K562 (cell line): ENCODE measurements at regions not wholly inside any gene's neighbourhood (a gene's known extent, or its start where the extent isn't known, plus 50 kb on each side); places are given as distances from the start of the nearest gene placed in this dataset.

Experiments used
- ATAC-seq: fragments of 200-7000 bp; cut with Tn5 transposase; 3 replicates; pipeline ENCODE4 v1.9.1; 2020; ENCODE audit warnings: moderate library complexity
- BruUV-seq: library from RNA; stranded (reverse); fragments of 400-500 nt; replicated peaks from 2 replicates; lab custom pipeline; 2021; lab: Mats Ljungman, UMichigan
- CTCF ChIA-PET: fragments of 300-600 bp; formaldehyde crosslinking; extraction: SDS; loops from one replicate; lab custom pipeline; 2021; ENCODE audit warnings: low intra/inter-chr PET ratio; lab: Yijun Ruan, JAX
- POLR2A ChIA-PET: fragments of 300-600, 350-650 bp; sonication (Branson Sonifier 250); formaldehyde crosslinking; extraction: SDS; loops from one replicate; lab custom pipeline; 2021; ENCODE audit warnings: antibody characterized with exemption, inconsistent platforms; lab: Yijun Ruan, JAX
- DNase-seq, 4 experiments: peaks; one replicate each; pipeline versions ENCODE4 v3.0.0 to v3.0.0-alpha.2; 2011 to 2018; ENCODE audit warnings: low spot score in 3 of 4, mixed read lengths in 3 of 4; ENCODE audit errors: extremely low read depth in 1 of 4
- FAIRE-seq: peaks from 2 replicates; lab custom pipeline; 2011; peaks lifted over from hg19 to GRCh38; lab: Jason Lieb, UNC
- H2AFZ ChIP-seq: 2 replicates; pipeline ENCODE4 v1.6.0; 2011; ENCODE audit warnings: low read depth, low read length, control low read depth, inconsistent platforms
- H3K27ac ChIP-seq: fragments of 200-600 bp; 3 replicates; pipeline ENCODE4 v1.8.0; 2011; ENCODE audit warnings: low read depth, mild to moderate bottlenecking, control low read depth, inconsistent platforms, low read length, moderate library complexity, mixed read lengths; ENCODE audit errors: extremely low read depth
- H3K27me3 ChIP-seq, 2 experiments: fragments of 300-600 bp in 1 of 2; 2 replicates in 1 of 2; 3 replicates in 1 of 2; pipeline versions ENCODE4 v1.6.0 to v1.8.0; 2011; ENCODE audit warnings: inconsistent platforms in 2 of 2, low read length in 2 of 2, mild to moderate bottlenecking in 1 of 2, mixed read lengths in 1 of 2, moderate library complexity in 1 of 2; ENCODE audit not compliant: control insufficient read depth in 2 of 2, insufficient read depth in 2 of 2
- H3K36me3 ChIP-seq: fragments of 300-600 bp; 3 replicates; pipeline ENCODE4 v1.8.0; 2011; ENCODE audit warnings: mild to moderate bottlenecking, low read length, inconsistent platforms; ENCODE audit not compliant: control insufficient read depth, insufficient read depth
- H3K4me1 ChIP-seq, 2 experiments: fragments of 200-600 bp in 1 of 2; replicated peaks in 1 of 2; 2 replicates in 1 of 2; 3 replicates in 1 of 2; pipeline versions ENCODE4 v1.5.1 to v1.8.0; 2011; ENCODE audit warnings: inconsistent platforms in 2 of 2, low read length in 2 of 2, mild to moderate bottlenecking in 1 of 2, mixed read lengths in 1 of 2, moderate library complexity in 1 of 2; ENCODE audit not compliant: control insufficient read depth in 2 of 2, insufficient read depth in 2 of 2
- H3K4me2 ChIP-seq: 2 replicates; pipeline ENCODE4 v1.6.1; 2011; ENCODE audit warnings: low read length, control low read depth, inconsistent platforms, mixed read lengths; ENCODE audit not compliant: insufficient read depth
- H3K4me3 ChIP-seq: fragments of 200-600 bp; sonication (generic), shearing (Covaris generic); 2 replicates; pipeline ENCODE4 v1.5.1; 2016; ENCODE audit warnings: control low read depth, inconsistent platforms
- H3K79me2 ChIP-seq: fragments of 200-600 bp; 3 replicates; pipeline ENCODE4 v1.8.0; 2011; ENCODE audit warnings: low read length, inconsistent platforms; ENCODE audit not compliant: control insufficient read depth, insufficient read depth
- H3K9ac ChIP-seq, 2 experiments: 2 replicates each; pipeline versions ENCODE4 v1.6.0 to v1.6.1; 2011; ENCODE audit warnings: low read depth in 2 of 2, low read length in 2 of 2, control low read depth in 1 of 2, inconsistent platforms in 1 of 2, mild to moderate bottlenecking in 1 of 2, mixed read lengths in 1 of 2; ENCODE audit not compliant: insufficient read depth in 1 of 2
- H3K9me1 ChIP-seq: one replicate; pipeline ENCODE4 v1.6.0; 2011; ENCODE audit warnings: inconsistent platforms, mild to moderate bottlenecking, low read length, moderate library complexity; ENCODE audit not compliant: control insufficient read depth, insufficient read depth
- H3K9me3 ChIP-seq: replicated peaks from 2 replicates; pipeline ENCODE4 v1.5.1; 2011; ENCODE audit warnings: low read depth, low read length, inconsistent platforms; ENCODE audit not compliant: control insufficient read depth, insufficient read depth
- H4K20me1 ChIP-seq: replicated peaks from 2 replicates; pipeline ENCODE4 v1.6.1; 2011; ENCODE audit warnings: low read length, inconsistent platforms, mixed read lengths; ENCODE audit not compliant: control insufficient read depth, insufficient read depth
- MYC ChIP-seq, 2 experiments: fragments of 250-450 bp in 1 of 2; sonication (Bioruptor Pico) in 1 of 2; IDR thresholded peaks; 2 replicates each; pipeline versions ENCODE4 v1.5.1 to v1.6.1; 2012 to 2021; ENCODE audit warnings: low read depth in 2 of 2, borderline replicate concordance in 1 of 2, improper control_type of control experiment in 1 of 2, low read length in 1 of 2, mild to moderate bottlenecking in 1 of 2, moderate library complexity in 1 of 2
- RBM17 ChIP-seq: fragments of 200-400 bp; formaldehyde crosslinking; IDR thresholded peaks from 2 replicates; pipeline ENCODE4 v1.6.1; 2017; ENCODE audit warnings: low read depth, mild to moderate bottlenecking, low read length, borderline replicate concordance
- TARDBP ChIP-seq: fragments of 450-650 bp; IDR thresholded peaks from 2 replicates; pipeline ENCODE4 v1.6.1; 2016
- ZEB2 ChIP-seq: fragments of 450-650 bp; IDR thresholded peaks from 2 replicates; pipeline ENCODE4 v1.6.1; 2016
- ZNF3 ChIP-seq: fragments of 250-450 bp; sonication (Bioruptor Pico); IDR thresholded peaks from 2 replicates; pipeline ENCODE4 v1.5.0; 2021; ENCODE audit warnings: mild to moderate bottlenecking, moderate library complexity
- WGBS: fragments of 100-300 bp; shearing (Covaris generic); methylation state at CpG from one replicate; pipeline ENCODE4 v1.1.6; 2016; ENCODE audit warnings: low coverage, mixed read lengths; ENCODE audit not compliant: insufficient coverage; ENCODE audit errors: missing lambda C conversion rate; 5-methylcytosine and 5-hydroxymethylcytosine counted together
- in situ Hi-C: fragments of 300-500 bp; cut with MboI; formaldehyde crosslinking; loops from 4 replicates; pipeline ENCODE4 v1.15.0; 2018; ENCODE audit warnings: inconsistent platforms, mixed read lengths
- intact Hi-C: fragments of 100-400 bp; cut with micrococcal nuclease; formaldehyde crosslinking; loops from 2 replicates; pipeline ENCODE4 v1.14.2; 2022
- TF ChIP-seq, protein P1 (sequence below), 2 experiments: fragments of 450-650 bp in 1 of 2; sonication (generic) in 1 of 2; formaldehyde crosslinking in 1 of 2; IDR thresholded peaks in 1 of 2; conservative IDR thresholded peaks in 1 of 2; 2 replicates each; pipeline versions ENCODE4 v1.6.1 to v1.8.1; 2016 to 2023; ENCODE audit warnings: mild to moderate bottlenecking in 2 of 2, moderate library complexity in 2 of 2, inconsistent platforms in 1 of 2, missing genetic modification reagents in 1 of 2

GRCh38 chr3:16101295-16102186, 72.9 kb upstream of the GALNT15 start:
- H3K4me2 ChIP-seq: no peak overlapping the region
- CTCF ChIA-PET: no interaction called here
- no peaks in the 10 kb centered on the region; a peak in 1 of 5 replicates for H3K27me3 ChIP-seq
- POLR2A ChIA-PET: no interaction called here
- no peak for DNase-seq
- H3K36me3 ChIP-seq: no peaks in the 10 kb centered on the region
- H3K27ac ChIP-seq: no peak overlapping the region
- no TSS peak for BruUV-seq
- TF ChIP-seq MYC (IDR thresholded peaks at IDR 0.05; ENCODE audit: low read depth, low read length): no peak
- TF ChIP-seq MYC (CRISPR knock-in tag; IDR thresholded peaks at IDR 0.05; ENCODE audit: borderline replicate concordance, low read depth): no peak
- no peak for TF ChIP-seq TARDBP
- no peak for TF ChIP-seq ZNF3 (CRISPR knock-in tag)
- TF ChIP-seq, protein P1, sequence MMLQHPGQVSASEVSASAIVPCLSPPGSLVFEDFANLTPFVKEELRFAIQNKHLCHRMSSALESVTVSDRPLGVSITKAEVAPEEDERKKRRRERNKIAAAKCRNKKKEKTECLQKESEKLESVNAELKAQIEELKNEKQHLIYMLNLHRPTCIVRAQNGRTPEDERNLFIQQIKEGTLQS (IDR thresholded peaks at IDR 0.05): peak; percentile 56; the same call in 1 of the 2 replicates
- TF ChIP-seq, protein P1 (CRISPR knock-in tag; conservative IDR thresholded peaks at IDR 0.05): no peak
- peak; percentile 49; the same call in 1 of the 2 replicates for TF ChIP-seq ZEB2
- TF ChIP-seq RBM17: no peak
- H3K9me3 ChIP-seq: no peaks in the 10 kb centered on the region
- no peak for ATAC-seq
- no peaks in the 10 kb centered on the region for H3K4me1 ChIP-seq
- H2AFZ ChIP-seq: no peak overlapping the region
- no peaks in the 10 kb centered on the region for H3K9me1 ChIP-seq
- H4K20me1 ChIP-seq: no peaks in the 10 kb centered on the region
- FAIRE-seq: no peak
- 2% methylated on average over 14 of the region's 14 CpGs for WGBS
- intact Hi-C loops (no loop called here), in situ Hi-C loops (no loop called here)
- no peaks in the 10 kb centered on the region for H3K79me2 ChIP-seq
- no peak overlapping the region for H3K9ac ChIP-seq
- no peak overlapping the region for H3K4me3 ChIP-seq
